Retinal pigment epithelial cell (primary cell): ENCODE measurements at regions not wholly inside any gene's neighbourhood (a gene's known extent, or its start where the extent isn't known, plus 50 kb on each side); places are given as distances from the start of the nearest gene placed in this dataset.

ENCODE experiments used
- DNase-seq: peaks from one replicate; pipeline ENCODE4 v3.0.0-alpha.2; 2010; ENCODE audit warnings: low read depth
- H3K4me3 ChIP-seq: 2 replicates; pipeline ENCODE4 v1.5.1; 2011; ENCODE audit warnings: mild to moderate bottlenecking, low read length, control low read depth, moderate library complexity
- CTCF ChIP-seq: conservative IDR thresholded peaks from 2 replicates; pipeline ENCODE4 v1.5.1; 2011; ENCODE audit warnings: low read depth, low read length, control low read depth, inconsistent platforms

GRCh38 chr4:114193624-114194399, 214.4 kb upstream of the ARSJ start:
- no peak for DNase-seq
- no peak overlapping the region for H3K4me3 ChIP-seq
- TF ChIP-seq CTCF = no peak

- H3K4me3 ChIP-seq = no peak overlapping the region
- DNase-seq = no peak
- TF ChIP-seq CTCF = no peak
These were observed 217.2 kb upstream of the ARSJ start for GRCh38 chr4:114196606-114197005.

- no peak for DNase-seq
- H3K4me3 ChIP-seq = no peak overlapping the region
- no peak for TF ChIP-seq CTCF
These were observed 220.6 kb upstream of the ARSJ start for GRCh38 chr4:114200026-114200425.

GRCh38 chr4:114205261-114205660, 225.8 kb upstream of the ARSJ start:
- DNase-seq = no peak
- H3K4me3 ChIP-seq = no peak overlapping the region
- no peak for TF ChIP-seq CTCF

- DNase-seq = no peak
- peak; percentile 4 for TF ChIP-seq CTCF
These were observed 229.2 kb upstream of the ARSJ start for GRCh38 chr4:114208574-114209151.

GRCh38 chr4:114209584-114209983, 230.1 kb upstream of the ARSJ start:
- no peak for TF ChIP-seq CTCF
- H3K4me3 ChIP-seq = no peak overlapping the region
- no peak for DNase-seq

More at GRCh38 chr4:114208574-114209151, 229.2 kb upstream of the ARSJ start:
- H3K4me3 ChIP-seq = no peak overlapping the region

GRCh38 chr4:114211556-114211955, 232.1 kb upstream of the ARSJ start:
- no peak for DNase-seq
- H3K4me3 ChIP-seq = no peak overlapping the region
- no peak for TF ChIP-seq CTCF
